Spinal cord (tissue), 9 donors: ENCODE measurements at regions not wholly inside any gene's neighbourhood (a gene's known extent, or its start where the extent isn't known, plus 50 kb on each side); places are given as distances from the start of the nearest gene placed in this dataset.

Experiments used
- DNase-seq, 6 donors: peaks; one replicate each; pipeline versions ENCODE4 v3.0.0 to v3.0.0-alpha.2; 2013 to 2015; ENCODE audit warnings: low spot score in 6 of 6, low read depth in 4 of 6
- H3K27ac ChIP-seq: one replicate; pipeline ENCODE4 v1.5.1; 2013; ENCODE audit warnings: low read depth, low read length, control low read depth
- H3K27me3 ChIP-seq: one replicate; pipeline ENCODE4 v1.6.1; 2013; ENCODE audit warnings: low read length; ENCODE audit not compliant: control insufficient read depth, insufficient read depth
- H3K36me3 ChIP-seq: one replicate; pipeline ENCODE4 v1.6.1; 2013; ENCODE audit warnings: low read length; ENCODE audit not compliant: control insufficient read depth, insufficient read depth
- H3K4me1 ChIP-seq: one replicate; pipeline ENCODE4 v1.6.1; 2013; ENCODE audit warnings: low read length; ENCODE audit not compliant: control insufficient read depth, insufficient read depth
- H3K4me3 ChIP-seq: one replicate; pipeline ENCODE4 v1.5.1; 2013; ENCODE audit warnings: low read depth, low read length, control low read depth
- H3K9me3 ChIP-seq: one replicate; pipeline ENCODE4 v1.6.1; 2013; ENCODE audit warnings: low read length; ENCODE audit not compliant: control insufficient read depth, insufficient read depth
- WGBS: methylation state at CpG from one replicate; pipeline ENCODE4 v1.1.5; 2013; ENCODE audit warnings: missing lambda C conversion rate; ENCODE audit not compliant: insufficient coverage; 5-methylcytosine and 5-hydroxymethylcytosine counted together
- donor health status: healthy.

GRCh38 chr11:109798521-109798920 is 294.7 kb upstream of the ZC3H12C start:
- no CpG with 5 or more reads among the region's 1 CpG for WGBS
- DNase-seq, result no peak
- Histone ChIP-seq H3K36me3 (no peaks in the 10 kb centered on the region), H3K27me3 (no peaks in the 10 kb centered on the region), H3K9me3 (no peaks in the 10 kb centered on the region), H3K4me1 (no peaks in the 10 kb centered on the region), H3K4me3 (no peak overlapping the region), H3K27ac (no peak overlapping the region)

- H3K36me3 ChIP-seq, result no peaks in the 10 kb centered on the region
- H3K4me3 ChIP-seq, result no peak overlapping the region
- no peak overlapping the region for H3K27ac ChIP-seq
- WGBS, result no CpG with 5 or more reads among the region's 2 CpGs
- no peaks in the 10 kb centered on the region for H3K27me3 ChIP-seq
- no peaks in the 10 kb centered on the region for H3K4me1 ChIP-seq
- no peak for DNase-seq
- no peaks in the 10 kb centered on the region for H3K9me3 ChIP-seq
Measured at GRCh38 chr11:109799604-109800003, 293.6 kb upstream of the ZC3H12C start.

- no peak overlapping the region for H3K27ac ChIP-seq
- H3K9me3 ChIP-seq, result peaks cover 3% of the 10 kb centered on the region
- no peaks in the 10 kb centered on the region for H3K27me3 ChIP-seq
- H3K36me3 ChIP-seq, result no peaks in the 10 kb centered on the region
- no peak overlapping the region for H3K4me3 ChIP-seq
- DNase-seq, result no peak
- no peaks in the 10 kb centered on the region for H3K4me1 ChIP-seq
- WGBS, result 100% methylated on average over 1 of the region's 1 CpG
Measured at GRCh38 chr11:109804911-109805310, 288.3 kb upstream of the ZC3H12C start.

GRCh38 chr11:109806205-109806604 is 287.0 kb upstream of the ZC3H12C start:
- Histone ChIP-seq H3K9me3 (peaks cover 3% of the 10 kb centered on the region), H3K4me3 (no peak overlapping the region), H3K4me1 (no peaks in the 10 kb centered on the region), H3K27me3 (no peaks in the 10 kb centered on the region), H3K27ac (no peak overlapping the region), H3K36me3 (no peaks in the 10 kb centered on the region)
- no CpG with 5 or more reads among the region's 1 CpG for WGBS
- DNase-seq, result no peak

- no peak for DNase-seq
- Histone ChIP-seq H3K27ac (no peak overlapping the region), H3K36me3 (no peaks in the 10 kb centered on the region), H3K4me1 (no peaks in the 10 kb centered on the region), H3K27me3 (no peaks in the 10 kb centered on the region), H3K4me3 (no peak overlapping the region), H3K9me3 (peaks cover 3% of the 10 kb centered on the region)
- WGBS, result no CpG with 5 or more reads among the region's 1 CpG
Measured at GRCh38 chr11:109808569-109808968, 284.6 kb upstream of the ZC3H12C start.

GRCh38 chr11:109814824-109815223 is 278.4 kb upstream of the ZC3H12C start:
- H3K27ac ChIP-seq, result no peak overlapping the region
- WGBS, result no CpG with 5 or more reads among the region's 2 CpGs
- DNase-seq, result no peak

GRCh38 chr11:109815500-109816150 is 277.6 kb upstream of the ZC3H12C start:
- Histone ChIP-seq H3K9me3 (no peaks in the 10 kb centered on the region), H3K4me3 (no peak overlapping the region), H3K36me3 (no peaks in the 10 kb centered on the region), H3K27ac (no peak overlapping the region), H3K4me1 (no peaks in the 10 kb centered on the region), H3K27me3 (no peaks in the 10 kb centered on the region)
- 31% methylated on average over 3 of the region's 4 CpGs for WGBS
- DNase-seq, result no peak

More at GRCh38 chr11:109814824-109815223, 278.4 kb upstream of the ZC3H12C start:
- Histone ChIP-seq H3K9me3 (no peaks in the 10 kb centered on the region), H3K4me1 (no peaks in the 10 kb centered on the region), H3K4me3 (no peak overlapping the region), H3K36me3 (no peaks in the 10 kb centered on the region), H3K27me3 (no peaks in the 10 kb centered on the region)

- Histone ChIP-seq H3K36me3 (no peaks in the 10 kb centered on the region), H3K4me1 (no peaks in the 10 kb centered on the region), H3K27ac (no peak overlapping the region), H3K27me3 (no peaks in the 10 kb centered on the region), H3K4me3 (no peak overlapping the region), H3K9me3 (no peaks in the 10 kb centered on the region)
- no peak for DNase-seq
- WGBS, result 92% methylated on average over 10 of the region's 10 CpGs
Measured at GRCh38 chr11:109818290-109818689, 274.9 kb upstream of the ZC3H12C start.

- DNase-seq, result no peak
Measured at GRCh38 chr11:109819410-109819809, 273.8 kb upstream of the ZC3H12C start.

GRCh38 chr11:109821511-109821910 is 271.7 kb upstream of the ZC3H12C start:
- Histone ChIP-seq H3K36me3 (no peaks in the 10 kb centered on the region), H3K27ac (no peak overlapping the region), H3K9me3 (no peaks in the 10 kb centered on the region), H3K27me3 (no peaks in the 10 kb centered on the region), H3K4me3 (no peak overlapping the region), H3K4me1 (no peaks in the 10 kb centered on the region)
- no CpG with 5 or more reads among the region's 2 CpGs for WGBS
- DNase-seq, result peak in 2 of 6 donors; percentile 24 to 35

More at GRCh38 chr11:109819410-109819809, 273.8 kb upstream of the ZC3H12C start:
- no peaks in the 10 kb centered on the region for H3K36me3 ChIP-seq
- no peaks in the 10 kb centered on the region for H3K27me3 ChIP-seq
- WGBS, result no CpG with 5 or more reads among the region's 3 CpGs
- no peaks in the 10 kb centered on the region for H3K9me3 ChIP-seq
- no peaks in the 10 kb centered on the region for H3K4me1 ChIP-seq
- H3K27ac ChIP-seq, result no peak overlapping the region
- no peak overlapping the region for H3K4me3 ChIP-seq
